ENCODE measurements at regions not wholly inside any gene's neighbourhood (a gene's known extent, or its start where the extent isn't known, plus 50 kb on each side); places are given as distances from the start of the nearest gene placed in this dataset.

- no peak for TF ChIP-seq CTCF (conservative IDR thresholded peaks at IDR 0.05)
- Histone ChIP-seq H3K4me2 (ENCODE audit: insufficient read depth, insufficient read length, low read length) (no peak overlapping the region), H3K9ac (ENCODE audit: extremely low read depth, insufficient read length, low read length) (no peak overlapping the region), H3K4ac (ENCODE audit: low read depth, low read length) (no peak overlapping the region), H3K79me2 (ENCODE audit: insufficient read depth, low read length) (no peaks in the 10 kb centered on the region), H2AFZ (ENCODE audit: low read length) (no peak overlapping the region), H3K23me2 (ENCODE audit: insufficient read length, low read depth, low read length, poor library complexity, severe bottlenecking) (no peaks in the 10 kb centered on the region), H3K18ac (ENCODE audit: insufficient read length, low read depth, low read length) (no peak overlapping the region), H2AK5ac (ENCODE audit: insufficient read length, low read length) (no peak overlapping the region), H2BK5ac (ENCODE audit: insufficient read length, low read length) (no peak overlapping the region), H3K4me1 (ENCODE audit: insufficient read depth, low read length) (no peaks in the 10 kb centered on the region), H2BK12ac (ENCODE audit: insufficient read length, low read depth, low read length) (no peak overlapping the region), H4K20me1 (ENCODE audit: control insufficient read depth, insufficient read depth, insufficient read length) (no peaks in the 10 kb centered on the region), H3K9me3 (ENCODE audit: control insufficient read depth, low read depth, low read length) (no peaks in the 10 kb centered on the region), H2BK120ac (ENCODE audit: low read depth, low read length, poor library complexity, severe bottlenecking) (no peak overlapping the region), H3K56ac (ENCODE audit: insufficient read length, low read depth, low read length) (no peak overlapping the region), H4K5ac (ENCODE audit: insufficient read length, low read depth, low read length) (no peak overlapping the region), H3K27me3 (ENCODE audit: insufficient read depth, low read length) (no peaks in the 10 kb centered on the region), H3K14ac (ENCODE audit: insufficient read depth, low read length) (no peak overlapping the region), H2BK20ac (ENCODE audit: low read depth, low read length, poor library complexity, severe bottlenecking) (no peak overlapping the region), H2BK15ac (ENCODE audit: low read depth, low read length) (no peak overlapping the region), H3K23ac (ENCODE audit: insufficient read length, low read depth, low read length) (no peak overlapping the region), H4K8ac (replicated peaks; ENCODE audit: insufficient read length, low read depth, low read length) (no peak overlapping the region), H3T11ph (ENCODE audit: low read length) (no peak overlapping the region), H3K27ac (ENCODE audit: insufficient read length, low read depth, low read length) (no peak overlapping the region), H4K91ac (ENCODE audit: insufficient read length, low read depth, low read length) (no peak overlapping the region), H3K79me1 (ENCODE audit: insufficient read depth, low read depth, low read length, poor library complexity, severe bottlenecking) (no peaks in the 10 kb centered on the region)
- DNase-seq = no peak
- H3K36me3 Mint-ChIP-seq (ENCODE audit: insufficient read depth in 1 of 3, low read depth in 3 of 3) = peaks cover 1 to 12% (median 11%) of the 10 kb centered on the region in 3 experiments; a peak in 5 of 7 replicates
- H3K4me3 Mint-ChIP-seq = no peak overlapping the region
- no CpG with 5 or more reads among the region's 13 CpGs for WGBS (ENCODE audit: extremely low coverage, insufficient read length, low lambda C conversion rate)
- H3K27ac Mint-ChIP-seq = no peak overlapping the region
- H3K4me1 Mint-ChIP-seq = peaks cover 0 to 5% of the 10 kb centered on the region in 2 experiments; a peak in 2 of 4 replicates
- peaks cover 6% of the 10 kb centered on the region in 2 experiments; a peak in 4 of 5 replicates for H3K9me3 Mint-ChIP-seq
- peaks cover 4% of the 10 kb centered on the region; the same call in 1 of the 2 replicates for H3K27me3 Mint-ChIP-seq (ENCODE audit: low read depth)
Observed at GRCh38 chr6:44682987-44683779, 295.7 kb downstream of the CDC5L start.

Data from H9 (cell line).